A673 (cell line): ENCODE measurements at regions not wholly inside any gene's neighbourhood (a gene's known extent, or its start where the extent isn't known, plus 50 kb on each side); places are given as distances from the start of the nearest gene placed in this dataset.

Experiments
- BruUV-seq: library from RNA; stranded (reverse); fragments of 400-500 nt; replicated peaks from 2 replicates; lab custom pipeline; 2021; lab: Mats Ljungman, UMichigan
- CTCF ChIA-PET: fragments of 300-600 bp; sonication (Branson Sonifier 250); formaldehyde crosslinking; loops from one replicate; lab custom pipeline; 2022; ENCODE audit warnings: antibody characterized with exemption; lab: Charles Lee
- POLR2A ChIA-PET: fragments of 300-600 bp; sonication (Branson Sonifier 250); formaldehyde crosslinking; loops from one replicate; lab custom pipeline; 2022; ENCODE audit warnings: antibody characterized with exemption; ENCODE audit not compliant: low non-redundant PET; lab: Charles Lee
- DNase-seq: peaks from one replicate; pipeline ENCODE4 v3.0.0-alpha.2; 2015; ENCODE audit warnings: low spot score
- H3K27ac ChIP-seq: fragments of 200-600 bp; sonication (generic); 2 replicates; pipeline ENCODE4 v1.5.1; 2016; ENCODE audit warnings: mixed run types, low read depth, mild to moderate bottlenecking, mixed read lengths, antibody characterized with exemption, low read length; ENCODE audit not compliant: poor library complexity, severe bottlenecking
- H3K27me3 ChIP-seq: fragments of 200-600 bp; sonication (generic); replicated peaks from 2 replicates; pipeline ENCODE4 v1.6.1; 2017; ENCODE audit warnings: mixed run types, low read depth, mild to moderate bottlenecking, mixed read lengths, antibody characterized with exemption, low read length; ENCODE audit not compliant: insufficient read depth, poor library complexity
- H3K36me3 ChIP-seq: fragments of 200-600 bp; sonication (generic); 2 replicates; pipeline ENCODE4 v1.6.1; 2016; ENCODE audit warnings: mixed run types, mild to moderate bottlenecking, mixed read lengths, antibody characterized with exemption, low read length; ENCODE audit not compliant: insufficient read depth, poor library complexity, severe bottlenecking
- H3K4me1 ChIP-seq: fragments of 200-600 bp; sonication (generic); 2 replicates; pipeline ENCODE4 v1.6.1; 2017; ENCODE audit warnings: mixed run types, mild to moderate bottlenecking, mixed read lengths, antibody characterized with exemption, low read length; ENCODE audit not compliant: insufficient read depth, poor library complexity, severe bottlenecking
- H3K4me3 ChIP-seq: fragments of 200-600 bp; sonication (generic); 2 replicates; pipeline ENCODE4 v1.5.1; 2016; ENCODE audit warnings: low read depth, mixed run types, mild to moderate bottlenecking, mixed read lengths, low read length; ENCODE audit not compliant: poor library complexity, severe bottlenecking
- H3K9me3 ChIP-seq: fragments of 200-600 bp; sonication (generic); 2 replicates; pipeline ENCODE4 v1.6.1; 2016; ENCODE audit warnings: mixed run types, low read depth, mild to moderate bottlenecking, mixed read lengths, antibody characterized with exemption, low read length; ENCODE audit not compliant: poor library complexity, severe bottlenecking
- CTCF ChIP-seq: fragments of 300-800, 200-600 bp; sonication (generic); conservative IDR thresholded peaks from 2 replicates; pipeline ENCODE4 v1.5.1; 2017; ENCODE audit warnings: low read depth, mild to moderate bottlenecking, antibody characterized with exemption, low read length, moderate library complexity, mixed read lengths
- EZH2 ChIP-seq: fragments of 200-600 bp; sonication (generic); IDR thresholded peaks from 2 replicates; pipeline ENCODE4 v1.6.1; 2017; ENCODE audit warnings: borderline replicate concordance, low read depth, mild to moderate bottlenecking, mixed read lengths, antibody characterized with exemption, low read length; ENCODE audit not compliant: poor library complexity, severe bottlenecking
- intact Hi-C: fragments of 100-400 bp; cut with micrococcal nuclease; formaldehyde crosslinking; loops from one replicate; pipeline ENCODE4 v1.10.0; 2022; ENCODE audit not compliant: unreplicated experiment

GRCh38 chr1:147847831-147848230 lies 54.8 kb upstream of the GJA8 start:
- ChIA-PET CTCF (no interaction called here), POLR2A (no interaction called here)
- TF ChIP-seq EZH2 (no peak), CTCF (no peak)

GRCh38 chr1:147849098-147849895 lies 53.3 kb upstream of the GJA8 start:
- Histone ChIP-seq H3K27me3 (no peaks in the 10 kb centered on the region), H3K9me3 (no peaks in the 10 kb centered on the region), H3K4me3 (no peak overlapping the region), H3K36me3 (no peaks in the 10 kb centered on the region), H3K27ac (no peak overlapping the region), H3K4me1 (no peaks in the 10 kb centered on the region)
- POLR2A ChIA-PET = interaction anchor here (0.6 kb wide), 1 partner anchor 77 kb away, joined by 3 read pairs; no protein-coding TSS in a partner anchor
- BruUV-seq = no TSS peak
- CTCF ChIA-PET = no interaction called here
- TF ChIP-seq EZH2 (no peak), CTCF (no peak)
- DNase-seq = no peak
- intact Hi-C loops = no loop called here

More at GRCh38 chr1:147847831-147848230, 54.8 kb upstream of the GJA8 start:
- intact Hi-C loops = no loop called here
- BruUV-seq = no TSS peak
- H3K4me1 ChIP-seq = no peaks in the 10 kb centered on the region
- H3K36me3 ChIP-seq = no peaks in the 10 kb centered on the region
- no peaks in the 10 kb centered on the region for H3K27me3 ChIP-seq
- no peak for DNase-seq
- no peaks in the 10 kb centered on the region for H3K9me3 ChIP-seq
- no peak overlapping the region for H3K4me3 ChIP-seq
- no peak overlapping the region for H3K27ac ChIP-seq

GRCh38 chr1:147850737-147851136 lies 51.9 kb upstream of the GJA8 start:
- no TSS peak for BruUV-seq
- TF ChIP-seq EZH2 = no peak
- no peak for TF ChIP-seq CTCF
- intact Hi-C loops = no loop called here
- Histone ChIP-seq H3K9me3 (no peaks in the 10 kb centered on the region), H3K27ac (no peak overlapping the region), H3K36me3 (no peaks in the 10 kb centered on the region), H3K27me3 (no peaks in the 10 kb centered on the region), H3K4me1 (no peaks in the 10 kb centered on the region), H3K4me3 (no peak overlapping the region)
- CTCF ChIA-PET = no interaction called here
- POLR2A ChIA-PET = no interaction called here
- no peak for DNase-seq
